ENCODE measurements at regions not wholly inside any gene's neighbourhood (a gene's known extent, or its start where the extent isn't known, plus 50 kb on each side); places are given as distances from the start of the nearest gene placed in this dataset.
"Not testable (repeated sequence)": the region's sequence is repeated elsewhere in the genome, so short reads cannot be mapped to it uniquely, and the experiment has no call there.

- DNase-seq: no peak
Measured at GRCh38 chr5:130546211-130546610, 618.8 kb downstream of the HINT1 start.

GRCh38 chr5:130545291-130545690 lies 619.8 kb downstream of the HINT1 start:
- DNase-seq: no peak

- DNase-seq: no peak
Measured at GRCh38 chr5:130541617-130542221, 623.3 kb downstream of the HINT1 start.

- no peak for DNase-seq
Measured at GRCh38 chr5:130536691-130537090, 628.4 kb downstream of the HINT1 start.

GRCh38 chr5:130532786-130533185 lies 628.5 kb downstream of the CHSY3 start:
- DNase-seq: no peak

GRCh38 chr5:130529511-130530485 lies 625.5 kb downstream of the CHSY3 start:
- DNase-seq: no peak

- no peak for DNase-seq
Measured at GRCh38 chr5:130529111-130529510, 624.8 kb downstream of the CHSY3 start.

GRCh38 chr5:130528474-130528873 lies 624.2 kb downstream of the CHSY3 start:
- DNase-seq: no peak

- no peak for DNase-seq
Measured at GRCh38 chr5:130526708-130527107, 622.4 kb downstream of the CHSY3 start.

- DNase-seq: no peak
Measured at GRCh38 chr5:130520211-130520610, 615.9 kb downstream of the CHSY3 start.

- DNase-seq: no peak
Measured at GRCh38 chr5:130514984-130515690, 610.9 kb downstream of the CHSY3 start.

GRCh38 chr5:130502702-130503101 lies 598.4 kb downstream of the CHSY3 start:
- DNase-seq: no peak

GRCh38 chr5:130501151-130501865 lies 597.0 kb downstream of the CHSY3 start:
- DNase-seq: no peak

GRCh38 chr5:130500495-130500894 lies 596.2 kb downstream of the CHSY3 start:
- not testable (repeated sequence) for DNase-seq

- DNase-seq: no peak
Measured at GRCh38 chr5:130496215-130496614, 592.0 kb downstream of the CHSY3 start.

GRCh38 chr5:130488252-130488651 lies 584.0 kb downstream of the CHSY3 start:
- DNase-seq: no peak

- no peak for DNase-seq
Measured at GRCh38 chr5:130479045-130479804, 575.0 kb downstream of the CHSY3 start.

GRCh38 chr5:130476325-130476724 lies 572.1 kb downstream of the CHSY3 start:
- no peak for DNase-seq

- DNase-seq: no peak
Measured at GRCh38 chr5:130462516-130462915, 558.3 kb downstream of the CHSY3 start.

- DNase-seq: no peak
Measured at GRCh38 chr5:130455175-130455574, 550.9 kb downstream of the CHSY3 start.

- no peak for DNase-seq
Measured at GRCh38 chr5:130452744-130453143, 548.5 kb downstream of the CHSY3 start.

GRCh38 chr5:130436430-130436829 lies 532.2 kb downstream of the CHSY3 start:
- DNase-seq: no peak
